IPS-18a (cell line): ENCODE measurements at regions not wholly inside any gene's neighbourhood (a gene's known extent, or its start where the extent isn't known, plus 50 kb on each side); places are given as distances from the start of the nearest gene placed in this dataset.
"Not testable (repeated sequence)": the region's sequence is repeated elsewhere in the genome, so short reads cannot be mapped to it uniquely, and the experiment has no call there.

ENCODE experiments used
- H3K27ac ChIP-seq: one replicate; pipeline ENCODE4 v1.5.1; 2013; ENCODE audit warnings: low read length
- H3K27me3 ChIP-seq: one replicate; pipeline ENCODE4 v1.6.1; 2013; ENCODE audit warnings: mild to moderate bottlenecking, low read length; ENCODE audit not compliant: control insufficient read depth, insufficient read depth
- H3K36me3 ChIP-seq: one replicate; pipeline ENCODE4 v1.6.1; 2013; ENCODE audit warnings: low read depth, low read length; ENCODE audit not compliant: control insufficient read depth
- H3K4me1 ChIP-seq: one replicate; pipeline ENCODE4 v1.6.1; 2013; ENCODE audit warnings: low read depth, low read length; ENCODE audit not compliant: control insufficient read depth
- H3K4me3 ChIP-seq: one replicate; pipeline ENCODE4 v1.5.1; 2013; ENCODE audit warnings: low read length
- H3K9ac ChIP-seq: one replicate; pipeline ENCODE4 v1.6.1; 2013; ENCODE audit warnings: mild to moderate bottlenecking, low read length, moderate library complexity
- H3K9me3 ChIP-seq: one replicate; pipeline ENCODE4 v1.6.1; 2013; ENCODE audit warnings: low read depth, low read length; ENCODE audit not compliant: control insufficient read depth

DNA sequence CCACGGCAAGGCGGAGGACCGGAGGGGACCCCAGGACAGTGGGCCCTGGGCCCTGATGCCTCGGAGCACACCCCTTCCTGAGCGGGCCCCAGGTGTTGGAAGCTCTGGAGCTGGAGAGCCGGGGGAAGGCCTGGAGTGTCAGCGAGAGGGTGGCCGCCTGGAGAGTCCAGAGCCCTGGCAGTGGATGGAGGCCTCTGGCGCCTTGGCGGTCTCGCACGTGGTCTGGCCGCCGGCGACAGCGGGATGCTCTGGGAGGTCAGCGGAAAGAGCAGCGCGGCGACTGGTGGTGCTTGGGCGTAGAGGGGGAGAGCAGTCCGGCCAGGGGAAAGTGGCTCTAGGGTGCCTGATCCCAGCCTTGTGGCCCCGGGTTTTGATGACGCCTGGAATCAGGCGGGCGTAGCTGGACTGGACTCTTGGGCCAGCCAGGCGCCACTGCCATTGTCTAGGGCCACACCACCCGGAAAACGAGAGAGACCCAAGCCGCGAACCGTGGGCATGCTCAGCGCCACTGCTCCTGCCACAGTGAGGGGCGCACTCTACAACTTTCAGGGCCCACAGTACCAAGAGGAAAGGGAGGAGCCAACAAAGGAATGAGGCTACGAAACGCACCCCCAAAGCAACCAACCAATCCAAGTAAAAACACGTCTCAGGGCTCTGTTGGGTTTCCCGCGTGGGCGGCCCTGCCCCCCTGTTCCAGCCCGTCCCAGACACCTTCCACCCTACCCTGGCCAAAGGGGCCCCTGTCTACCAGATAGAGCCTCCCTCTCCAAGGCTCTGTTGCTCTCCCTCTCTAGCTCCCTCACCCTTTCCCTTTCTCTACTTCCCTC, 1381.2 kb upstream of the DEFB115 start:
- H3K4me1 ChIP-seq, H3K36me3 ChIP-seq, H3K27ac ChIP-seq, H3K9ac ChIP-seq, H3K4me3 ChIP-seq, H3K27me3 ChIP-seq: not testable (repeated sequence)
- peaks cover 47% of the 10 kb centered on the region for H3K9me3 ChIP-seq

DNA sequence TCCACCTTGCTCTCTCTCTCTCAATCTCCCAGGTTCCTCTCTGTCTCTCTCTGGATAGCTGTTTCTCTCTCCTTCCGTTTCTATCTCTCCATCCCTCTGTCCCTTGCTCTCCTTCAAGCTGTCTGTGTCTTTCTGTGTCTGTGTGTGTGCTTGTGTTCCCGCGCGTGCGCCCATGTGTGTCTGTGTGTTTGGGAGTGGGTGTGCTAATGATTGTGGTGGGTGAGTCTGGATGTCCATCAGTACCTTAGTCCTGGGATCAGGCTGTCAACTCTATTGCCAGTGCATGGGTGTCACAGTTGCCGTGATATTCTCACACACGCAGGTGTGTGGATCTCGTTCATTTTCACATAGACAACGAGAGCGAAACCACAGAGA, 1380.6 kb upstream of the DEFB115 start:
- Histone ChIP-seq H3K4me3 (no peak overlapping the region), H3K4me1 (no peaks in the 10 kb centered on the region), H3K27ac (no peak overlapping the region), H3K27me3 (no peaks in the 10 kb centered on the region), H3K36me3 (no peaks in the 10 kb centered on the region), H3K9me3 (peaks cover 42% of the 10 kb centered on the region), H3K9ac (no peak overlapping the region)

DNA sequence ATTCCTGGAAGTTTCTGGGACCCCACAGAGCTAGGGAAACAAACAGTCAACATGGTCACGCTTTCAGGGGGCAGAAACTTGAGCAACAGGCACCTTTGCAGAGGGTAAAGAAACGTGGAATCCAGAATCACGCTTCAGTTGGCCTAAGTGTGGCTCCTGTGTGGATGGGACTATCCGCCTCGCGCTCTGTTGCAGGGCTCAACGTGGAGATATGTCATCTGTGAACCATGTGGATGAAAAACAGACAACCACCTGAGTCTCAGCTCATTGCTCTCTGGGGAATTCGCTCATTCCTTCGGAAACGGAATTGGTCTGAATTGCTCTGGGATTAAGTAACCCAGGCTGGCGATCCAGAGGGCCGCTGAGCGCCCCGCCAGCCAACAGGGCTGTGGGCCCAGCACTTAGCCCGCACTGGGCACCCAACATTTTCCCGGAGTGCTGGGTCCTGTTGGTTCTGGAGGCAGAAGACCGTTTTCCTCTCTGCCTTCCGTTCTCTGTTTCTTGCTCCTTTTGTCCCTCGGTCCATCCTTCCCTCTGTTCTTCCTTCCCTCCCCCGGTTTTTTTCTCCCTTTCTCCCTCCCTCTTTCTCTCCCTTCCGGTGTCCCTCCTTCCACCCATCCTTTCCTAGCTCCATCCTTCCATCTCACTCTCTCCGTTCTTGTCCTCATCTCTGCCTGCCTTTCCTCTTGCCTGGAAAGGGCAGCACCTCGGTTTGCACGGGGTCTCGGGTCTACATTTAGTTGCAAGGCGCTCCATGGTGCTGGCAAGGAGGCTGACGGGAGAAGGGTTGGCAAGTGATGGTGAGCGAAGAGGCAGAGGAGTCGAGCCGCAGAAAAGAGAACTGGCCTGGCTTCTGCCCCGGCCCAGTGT, 1379.8 kb upstream of the DEFB115 start:
- not testable (repeated sequence) for H3K9ac ChIP-seq, H3K27ac ChIP-seq, H3K27me3 ChIP-seq, H3K4me1 ChIP-seq, H3K4me3 ChIP-seq, H3K36me3 ChIP-seq
- H3K9me3 ChIP-seq = peaks cover 43% of the 10 kb centered on the region

DNA sequence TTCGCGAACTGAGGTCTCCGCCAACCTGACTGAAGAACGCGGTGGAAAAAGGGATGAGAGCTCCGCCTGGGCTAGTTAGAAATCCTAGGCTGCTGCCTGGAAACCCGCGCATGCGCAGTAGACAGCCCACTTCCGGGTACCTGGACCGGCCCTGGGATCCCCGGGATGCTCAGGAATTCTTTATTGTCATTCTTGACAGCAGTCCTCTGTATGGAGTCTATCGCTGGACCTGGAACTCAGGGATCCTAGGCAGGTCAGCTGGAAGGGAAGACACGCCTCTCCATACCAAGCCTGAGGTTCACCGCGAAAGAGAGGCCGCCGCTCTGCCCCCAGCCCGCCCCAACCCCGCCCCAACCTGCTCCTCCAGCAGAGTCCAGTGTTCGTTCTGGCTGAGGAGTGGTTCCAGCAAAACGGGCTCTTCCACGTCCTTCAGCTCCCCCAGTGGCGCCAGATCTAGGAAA, 1379.2 kb upstream of the DEFB115 start:
- H3K36me3 ChIP-seq = no peaks in the 10 kb centered on the region
- peaks cover 44% of the 10 kb centered on the region for H3K9me3 ChIP-seq
- H3K4me1 ChIP-seq = no peaks in the 10 kb centered on the region
- H3K27ac ChIP-seq = no peak overlapping the region
- no peak overlapping the region for H3K9ac ChIP-seq
- H3K4me3 ChIP-seq = no peak overlapping the region
- H3K27me3 ChIP-seq = no peaks in the 10 kb centered on the region

DNA sequence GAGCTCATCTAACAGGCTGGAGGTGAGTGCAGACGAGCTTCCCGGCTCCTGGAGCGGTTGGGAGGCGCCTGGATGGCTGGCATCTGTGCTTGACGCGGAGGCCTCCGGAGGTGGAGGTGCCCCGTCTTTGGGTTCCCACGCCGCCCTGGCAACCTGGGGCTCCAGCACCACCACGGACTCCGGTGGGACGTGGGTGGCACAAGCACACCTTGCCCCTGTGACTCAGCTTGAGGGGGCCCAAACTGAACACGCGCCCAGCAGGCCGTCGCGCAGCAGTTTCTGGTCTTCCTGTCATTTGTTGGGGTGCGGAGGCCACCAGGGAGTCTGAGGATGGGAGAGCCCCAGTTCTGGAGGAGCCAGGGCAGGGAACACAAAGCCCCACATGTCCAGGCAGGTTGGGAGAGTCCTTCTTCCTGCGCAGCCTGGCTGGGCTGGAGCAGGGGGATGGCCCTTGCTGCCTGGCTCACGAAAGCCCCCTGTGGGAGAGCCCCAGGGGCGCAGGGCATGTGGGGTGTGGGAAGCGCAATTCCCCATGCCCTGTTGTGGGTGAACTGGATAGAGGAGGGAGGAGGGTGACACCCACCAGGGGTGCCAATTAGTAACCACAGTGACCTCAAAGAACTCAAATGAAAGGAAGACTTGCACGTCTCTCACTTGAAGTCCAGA, 1378.6 kb upstream of the DEFB115 start:
- H3K4me3 ChIP-seq = no peak overlapping the region
- no peaks in the 10 kb centered on the region for H3K36me3 ChIP-seq
- no peaks in the 10 kb centered on the region for H3K27me3 ChIP-seq
- H3K9ac ChIP-seq = no peak overlapping the region
- H3K4me1 ChIP-seq = no peaks in the 10 kb centered on the region
- H3K27ac ChIP-seq = no peak overlapping the region
- peaks cover 50% of the 10 kb centered on the region for H3K9me3 ChIP-seq

DNA sequence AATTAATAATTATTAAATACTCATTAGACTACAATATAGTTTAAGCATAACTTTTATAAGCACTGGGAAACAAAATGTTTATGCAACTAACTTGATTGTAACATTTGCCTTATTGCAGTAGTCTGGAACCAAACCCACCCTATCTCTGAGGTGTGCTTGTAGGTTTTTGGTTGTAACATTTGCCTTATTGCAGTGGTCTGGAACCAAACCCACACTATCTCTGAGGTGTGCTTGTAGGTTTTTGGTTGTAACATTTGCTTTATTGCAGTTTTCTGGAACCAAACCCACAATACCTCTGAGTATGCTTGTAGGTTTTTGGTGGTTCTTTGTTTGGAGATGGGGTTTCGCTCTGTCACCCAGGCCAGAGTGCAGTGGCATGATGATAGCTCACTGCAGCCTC, 1376.4 kb upstream of the DEFB115 start:
- not testable (repeated sequence) for H3K36me3 ChIP-seq, H3K4me3 ChIP-seq, H3K9ac ChIP-seq, H3K4me1 ChIP-seq, H3K27me3 ChIP-seq, H3K27ac ChIP-seq
- peaks cover 53% of the 10 kb centered on the region for H3K9me3 ChIP-seq

DNA sequence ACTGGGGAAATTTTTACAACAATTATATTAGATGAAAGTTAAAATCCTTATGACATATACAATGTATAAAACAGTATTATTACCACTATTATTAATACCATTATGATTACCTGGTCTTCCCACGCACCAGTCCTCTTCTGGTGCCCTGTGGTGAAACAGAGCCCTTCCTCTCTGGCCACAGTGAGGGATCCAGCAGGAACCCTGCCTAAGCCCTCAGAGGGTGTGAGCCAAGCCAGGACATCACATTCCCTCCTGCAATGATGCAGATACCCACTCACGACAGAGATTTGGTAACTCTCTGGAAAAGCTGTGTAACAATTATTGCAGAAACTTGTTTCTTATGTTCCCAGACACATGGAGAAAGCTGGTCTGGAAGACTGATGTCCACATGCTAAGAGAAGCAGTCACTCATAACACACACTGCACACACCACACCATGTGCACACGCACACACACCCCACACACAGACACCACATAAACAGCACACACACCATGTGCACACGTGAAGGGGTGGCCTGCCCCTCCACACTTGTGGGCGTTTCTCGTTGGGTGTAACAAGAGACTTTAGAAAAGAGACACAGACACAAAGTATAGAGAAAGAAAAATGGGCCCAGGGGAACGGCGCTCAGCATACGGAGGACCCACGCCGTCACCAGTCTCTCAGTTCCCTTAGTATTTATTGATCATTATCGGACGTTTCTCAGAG, 1373.8 kb upstream of the DEFB115 start:
- not testable (repeated sequence) for H3K9ac ChIP-seq, H3K27ac ChIP-seq, H3K27me3 ChIP-seq, H3K36me3 ChIP-seq, H3K4me1 ChIP-seq, H3K4me3 ChIP-seq
- peaks cover 51% of the 10 kb centered on the region for H3K9me3 ChIP-seq

DNA sequence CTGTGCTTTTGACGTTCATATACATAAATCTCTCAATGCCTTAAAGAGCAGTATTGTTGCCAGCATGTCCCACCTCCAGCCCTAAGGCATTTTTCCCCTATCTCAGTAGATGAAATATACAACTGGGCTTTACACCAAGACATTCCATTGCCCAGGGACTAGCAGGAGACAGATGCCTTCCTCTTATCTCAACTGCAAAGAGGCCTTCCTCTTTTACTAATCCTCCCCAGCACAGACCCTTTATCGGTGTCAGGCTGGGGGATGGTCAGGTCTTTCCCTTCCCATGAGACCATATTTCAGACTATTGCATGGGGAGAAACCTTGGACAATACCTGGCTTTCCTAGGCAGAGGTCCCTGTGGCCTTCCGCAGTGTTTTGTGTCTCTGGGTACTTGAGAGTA, 1373.1 kb upstream of the DEFB115 start:
- H3K36me3 ChIP-seq, H3K27ac ChIP-seq, H3K27me3 ChIP-seq, H3K9ac ChIP-seq, H3K4me1 ChIP-seq, H3K4me3 ChIP-seq: not testable (repeated sequence)
- H3K9me3 ChIP-seq = peaks cover 48% of the 10 kb centered on the region

DNA sequence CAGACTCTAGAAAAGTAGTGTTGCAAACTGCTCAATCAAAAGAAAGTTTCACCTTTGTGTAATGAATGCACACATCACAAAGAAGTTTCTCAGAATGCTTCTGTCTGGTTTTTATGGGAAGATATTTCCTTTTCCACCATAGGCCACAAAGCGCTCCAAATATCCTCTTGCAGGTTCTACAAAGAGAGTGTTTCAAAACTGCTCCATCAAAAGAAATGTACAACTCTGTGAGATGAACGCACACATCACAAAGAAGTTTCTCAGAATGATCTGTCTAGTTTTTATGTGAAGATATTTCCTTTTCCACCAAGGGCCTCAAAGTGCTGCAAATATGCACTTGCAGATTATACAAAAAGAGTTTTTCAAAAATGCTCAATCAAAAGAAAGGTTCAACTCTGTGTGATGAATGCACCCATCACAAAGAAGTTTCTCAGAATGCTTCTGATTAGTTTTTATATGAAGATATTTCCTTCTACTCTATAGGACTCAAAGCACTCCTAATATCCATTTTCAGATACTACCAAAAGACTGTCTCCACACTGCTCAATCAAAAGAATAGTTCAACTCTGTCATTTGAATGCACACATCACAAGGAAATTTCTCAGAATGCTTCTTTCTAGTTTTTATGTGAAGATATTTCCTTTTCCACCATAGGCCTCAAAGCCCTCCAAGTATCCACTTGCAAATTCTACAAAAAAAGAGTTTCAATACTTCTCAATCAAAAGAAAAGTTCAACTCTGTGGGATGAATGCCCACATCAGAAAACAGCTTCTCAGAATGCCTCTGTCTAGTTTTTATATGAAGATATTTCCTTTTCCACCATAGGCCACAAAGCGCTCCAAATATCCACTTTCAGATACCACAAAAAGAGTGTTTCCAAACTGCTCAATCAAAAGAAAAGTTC, 1371.9 kb upstream of the DEFB115 start:
- not testable (repeated sequence) for H3K4me1 ChIP-seq, H3K4me3 ChIP-seq, H3K9ac ChIP-seq, H3K27me3 ChIP-seq, H3K36me3 ChIP-seq, H3K27ac ChIP-seq
- H3K9me3 ChIP-seq = peaks cover 40% of the 10 kb centered on the region

DNA sequence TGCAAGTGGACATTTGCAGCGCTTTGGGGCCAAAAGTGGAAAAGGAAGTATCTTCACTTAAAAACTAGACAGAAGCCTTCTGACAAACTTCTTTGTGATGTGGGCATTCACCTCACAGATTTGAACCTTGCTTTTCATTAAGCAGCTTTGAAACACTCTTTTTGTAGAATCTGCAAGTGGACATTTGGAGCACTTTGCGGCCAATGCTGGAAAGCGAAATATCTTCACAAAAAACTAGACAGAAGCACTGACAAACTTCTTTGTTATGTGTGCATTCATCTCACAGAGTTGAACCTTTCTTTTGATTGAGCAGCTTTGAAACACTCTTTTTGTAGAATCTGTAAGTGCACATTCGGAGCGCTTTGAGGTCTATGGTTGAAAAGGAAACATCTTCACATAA, 1365.9 kb upstream of the DEFB115 start:
- peaks cover 19% of the 10 kb centered on the region for H3K9me3 ChIP-seq
- H3K4me1 ChIP-seq, H3K27ac ChIP-seq, H3K4me3 ChIP-seq, H3K9ac ChIP-seq, H3K36me3 ChIP-seq, H3K27me3 ChIP-seq: not testable (repeated sequence)
